NCI-H2081 (cell line): ENCODE measurements at regions not wholly inside any gene's neighbourhood (a gene's known extent, or its start where the extent isn't known, plus 50 kb on each side); places are given as distances from the start of the nearest gene placed in this dataset.

Source experiments
- DNase-seq, 2 experiments: peaks; one replicate each; lab custom pipeline; 2025; lab: John Stamatoyannopoulos, UW

GRCh38 chr11:33616552-33616951, 84.1 kb downstream of the C11orf91 start:
- DNase-seq = no peak

GRCh38 chr11:33615751-33616150, 84.9 kb downstream of the C11orf91 start:
- no peak for DNase-seq

- DNase-seq = no peak
Measured at GRCh38 chr11:33613404-33613803, 87.2 kb downstream of the C11orf91 start.

GRCh38 chr11:33610903-33611302, 89.7 kb downstream of the C11orf91 start:
- DNase-seq = no peak

GRCh38 chr11:33608386-33608785, 92.2 kb downstream of the C11orf91 start:
- DNase-seq = no peak

- DNase-seq = no peak
Measured at GRCh38 chr11:33606762-33607161, 93.9 kb downstream of the C11orf91 start.

GRCh38 chr11:33605703-33606102, 94.9 kb downstream of the C11orf91 start:
- DNase-seq = no peak

GRCh38 chr11:33598426-33599069, 102.1 kb downstream of the C11orf91 start:
- DNase-seq = peak; percentile 45 to 76

- no peak for DNase-seq
Measured at GRCh38 chr11:33594188-33594587, 106.4 kb downstream of the C11orf91 start.

- no peak for DNase-seq
Measured at GRCh38 chr11:33590441-33590840, 110.2 kb downstream of the C11orf91 start.

- DNase-seq = no peak
Measured at GRCh38 chr11:33588056-33588455, 112.6 kb downstream of the C11orf91 start.

- DNase-seq = no peak
Measured at GRCh38 chr11:33585586-33586209, 114.9 kb downstream of the C11orf91 start.

- DNase-seq = no peak
Measured at GRCh38 chr11:33582636-33583325, 117.8 kb downstream of the C11orf91 start.

GRCh38 chr11:33579101-33579500, 121.5 kb downstream of the C11orf91 start:
- no peak for DNase-seq

- DNase-seq = no peak
Measured at GRCh38 chr11:33577204-33577603, 123.4 kb downstream of the C11orf91 start.

- DNase-seq = no peak
Measured at GRCh38 chr11:33575311-33575710, 125.3 kb downstream of the C11orf91 start.

- DNase-seq = no peak
Measured at GRCh38 chr11:33574331-33574730, 126.3 kb downstream of the C11orf91 start.

GRCh38 chr11:33569333-33569732, 131.3 kb downstream of the C11orf91 start:
- DNase-seq = no peak

- DNase-seq = no peak
Measured at GRCh38 chr11:33567004-33567403, 133.6 kb downstream of the C11orf91 start.

GRCh38 chr11:33564856-33565453, 135.7 kb downstream of the C11orf91 start:
- no peak for DNase-seq

GRCh38 chr11:33560729-33561128, 139.9 kb downstream of the C11orf91 start:
- no peak for DNase-seq

GRCh38 chr11:33559567-33559966, 141.1 kb downstream of the C11orf91 start:
- no peak for DNase-seq

- no peak for DNase-seq
Measured at GRCh38 chr11:33558097-33558496, 142.5 kb downstream of the C11orf91 start.
